Hepatocyte (in vitro differentiated cells): ENCODE measurements at regions not wholly inside any gene's neighbourhood (a gene's known extent, or its start where the extent isn't known, plus 50 kb on each side); places are given as distances from the start of the nearest gene placed in this dataset.

Source experiments
- DNase-seq: peaks from one replicate; pipeline ENCODE4 v3.0.0-alpha.2; 2016; ENCODE audit warnings: low spot score
- H2AFZ ChIP-seq: fragments of 200-600 bp; sonication (generic); 2 replicates; pipeline ENCODE4 v1.6.0; 2016; ENCODE audit warnings: antibody characterized with exemption, mild to moderate bottlenecking
- H3K27ac ChIP-seq: fragments of 200-600 bp; sonication (generic); 2 replicates; pipeline ENCODE4 v1.5.1; 2016; ENCODE audit warnings: mild to moderate bottlenecking
- H3K27me3 ChIP-seq: fragments of 200-600 bp; sonication (generic); 2 replicates; pipeline ENCODE4 v1.6.1; 2016
- H3K36me3 ChIP-seq: fragments of 200-600 bp; sonication (generic); replicated peaks from 2 replicates; pipeline ENCODE4 v1.5.1; 2016; ENCODE audit warnings: low read depth; ENCODE audit not compliant: insufficient read depth
- H3K4me1 ChIP-seq: fragments of 200-600 bp; sonication (generic); 2 replicates; pipeline ENCODE4 v1.5.1; 2016; ENCODE audit warnings: mild to moderate bottlenecking, moderate library complexity; ENCODE audit not compliant: insufficient read depth
- H3K4me2 ChIP-seq: fragments of 200-600 bp; sonication (generic); 2 replicates; pipeline ENCODE4 v1.6.0; 2016
- H3K4me3 ChIP-seq: fragments of 200-600 bp; sonication (generic); 2 replicates; pipeline ENCODE4 v1.5.1; 2016; ENCODE audit warnings: mild to moderate bottlenecking
- H3K79me2 ChIP-seq: fragments of 200-600 bp; sonication (generic); 2 replicates; pipeline ENCODE4 v1.6.0; 2017; ENCODE audit warnings: mild to moderate bottlenecking
- H3K9me2 ChIP-seq: fragments of 200-600 bp; sonication (generic); replicated peaks from 2 replicates; pipeline ENCODE4 v1.6.0; 2017; ENCODE audit warnings: mild to moderate bottlenecking; ENCODE audit not compliant: insufficient read depth
- H3K9me3 ChIP-seq: fragments of 200-600 bp; sonication (generic); 2 replicates; pipeline ENCODE4 v1.5.1; 2016; ENCODE audit warnings: low read depth, mild to moderate bottlenecking
- H4K20me1 ChIP-seq: fragments of 200-600 bp; sonication (generic); 2 replicates; pipeline ENCODE4 v1.6.0; 2016; ENCODE audit warnings: mild to moderate bottlenecking; ENCODE audit not compliant: insufficient read depth, poor library complexity, severe bottlenecking
- CTCF ChIP-seq: fragments of 200-600 bp; sonication (generic); IDR thresholded peaks from 2 replicates; pipeline ENCODE4 v1.5.1; 2016; ENCODE audit warnings: antibody characterized with exemption, mild to moderate bottlenecking; ENCODE audit not compliant: poor library complexity
- EZH2 ChIP-seq: fragments of 200-600 bp; sonication (generic); IDR thresholded peaks from 2 replicates; pipeline ENCODE4 v1.6.1; 2016; ENCODE audit warnings: antibody characterized with exemption, mild to moderate bottlenecking, borderline replicate concordance
- EZH2phosphoT487 ChIP-seq: fragments of 200-600 bp; sonication (generic); IDR thresholded peaks from one replicate; pipeline ENCODE4 v1.6.1; 2018; ENCODE audit warnings: antibody characterized with exemption, mild to moderate bottlenecking, low read depth, moderate library complexity; ENCODE audit not compliant: unreplicated experiment, severe bottlenecking
- WGBS: methylation state at CpG from one replicate; pipeline ENCODE4 v1.1.6; 2016; ENCODE audit warnings: low lambda C conversion rate; ENCODE audit errors: missing lambda C conversion rate; 5-methylcytosine and 5-hydroxymethylcytosine counted together

- no peak overlapping the region for H3K4me2 ChIP-seq
- no peak overlapping the region for H2AFZ ChIP-seq
- no peaks in the 10 kb centered on the region for H3K4me1 ChIP-seq
- H3K4me3 ChIP-seq, result no peak overlapping the region
- WGBS, result 88% methylated on average over 4 of the region's 4 CpGs
- no peaks in the 10 kb centered on the region for H4K20me1 ChIP-seq
- no peaks in the 10 kb centered on the region for H3K9me3 ChIP-seq
- DNase-seq, result no peak
- H3K27me3 ChIP-seq, result no peaks in the 10 kb centered on the region
- no peaks in the 10 kb centered on the region for H3K9me2 ChIP-seq
- no peak for TF ChIP-seq EZH2
- no peak for TF ChIP-seq CTCF
- no peak for TF ChIP-seq EZH2phosphoT487
- no peaks in the 10 kb centered on the region for H3K36me3 ChIP-seq
- H3K27ac ChIP-seq, result no peak overlapping the region
- H3K79me2 ChIP-seq, result no peaks in the 10 kb centered on the region
Observed at GRCh38 chr12:92302041-92302829, 156.6 kb upstream of the BTG1 start.

- Histone ChIP-seq H3K4me2 (no peak overlapping the region), H3K27me3 (no peaks in the 10 kb centered on the region), H4K20me1 (no peaks in the 10 kb centered on the region), H3K9me3 (no peaks in the 10 kb centered on the region), H3K4me1 (no peaks in the 10 kb centered on the region), H2AFZ (no peak overlapping the region), H3K79me2 (no peaks in the 10 kb centered on the region), H3K27ac (no peak overlapping the region), H3K36me3 (no peaks in the 10 kb centered on the region), H3K9me2 (no peaks in the 10 kb centered on the region), H3K4me3 (no peak overlapping the region)
- 100% methylated on average over 1 of the region's 1 CpG for WGBS
- no peak for DNase-seq
- TF ChIP-seq CTCF, result no peak
- TF ChIP-seq EZH2, result no peak
- TF ChIP-seq EZH2phosphoT487, result no peak
Observed at GRCh38 chr12:92301356-92301755, 155.7 kb upstream of the BTG1 start.

DNA sequence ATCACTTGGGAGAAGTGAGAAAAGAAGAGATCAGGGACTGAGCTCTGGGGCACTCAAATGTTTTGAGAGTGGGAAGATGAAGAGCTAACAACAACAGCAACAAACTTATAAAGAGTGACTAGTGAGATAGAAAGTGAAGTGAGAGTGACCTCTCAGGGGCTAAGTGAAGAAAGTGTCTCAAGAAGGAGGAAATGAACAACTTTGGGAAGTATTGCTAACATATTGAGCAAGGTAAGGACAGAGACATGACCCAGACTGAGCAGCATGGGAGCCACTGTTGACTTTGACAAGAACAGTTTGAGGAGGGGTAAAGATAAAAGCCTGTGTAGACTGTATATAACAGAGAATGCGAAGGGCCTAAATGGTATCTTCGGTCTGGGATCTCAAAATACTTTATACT lies 155.1 kb upstream of the BTG1 start:
- Histone ChIP-seq H4K20me1 (no peaks in the 10 kb centered on the region), H3K27me3 (no peaks in the 10 kb centered on the region), H3K4me1 (no peaks in the 10 kb centered on the region), H3K9me2 (no peaks in the 10 kb centered on the region), H3K4me2 (no peak overlapping the region), H2AFZ (no peak overlapping the region), H3K79me2 (no peaks in the 10 kb centered on the region), H3K27ac (no peak overlapping the region), H3K4me3 (no peak overlapping the region), H3K9me3 (no peaks in the 10 kb centered on the region), H3K36me3 (no peaks in the 10 kb centered on the region)
- WGBS, result 98% methylated on average over 2 of the region's 2 CpGs
- no peak for DNase-seq
- TF ChIP-seq EZH2phosphoT487, result no peak
- TF ChIP-seq CTCF, result no peak
- no peak for TF ChIP-seq EZH2
